Smooth muscle cell (in vitro differentiated cells): ENCODE measurements at regions not wholly inside any gene's neighbourhood (a gene's known extent, or its start where the extent isn't known, plus 50 kb on each side); places are given as distances from the start of the nearest gene placed in this dataset.
"Not testable (repeated sequence)": the region's sequence is repeated elsewhere in the genome, so short reads cannot be mapped to it uniquely, and the experiment has no call there.

Experiments
- DNase-seq: peaks from one replicate; lab custom pipeline; 2025; ENCODE audit not compliant: unreplicated experiment; lab: John Stamatoyannopoulos, UW
- H2AFZ ChIP-seq: fragments of 200-600 bp; sonication (generic); 2 replicates; pipeline ENCODE4 v1.6.0; 2016; ENCODE audit warnings: antibody characterized with exemption, low read depth, mild to moderate bottlenecking
- H3F3A ChIP-seq: fragments of 200-600 bp; sonication (generic); 2 replicates; pipeline ENCODE4 v1.6.0; 2017; ENCODE audit warnings: antibody characterized with exemption, low read depth
- H3K27ac ChIP-seq: fragments of 200-600 bp; sonication (generic); 2 replicates; pipeline ENCODE4 v1.5.1; 2016; ENCODE audit warnings: low read depth, mild to moderate bottlenecking
- H3K27me3 ChIP-seq: fragments of 200-600 bp; sonication (generic); 2 replicates; pipeline ENCODE4 v1.6.1; 2016; ENCODE audit warnings: low read depth, mild to moderate bottlenecking
- H3K36me3 ChIP-seq: fragments of 200-600 bp; sonication (generic); 2 replicates; pipeline ENCODE4 v1.5.1; 2016; ENCODE audit warnings: low read depth
- H3K4me1 ChIP-seq: fragments of 200-600 bp; sonication (generic); 2 replicates; pipeline ENCODE4 v1.5.1; 2016; ENCODE audit warnings: low read depth
- H3K4me2 ChIP-seq: fragments of 200-600 bp; sonication (generic); 2 replicates; pipeline ENCODE4 v1.6.0; 2016; ENCODE audit warnings: mild to moderate bottlenecking
- H3K4me3 ChIP-seq: fragments of 200-600 bp; sonication (generic); 2 replicates; pipeline ENCODE4 v1.5.1; 2016; ENCODE audit warnings: mild to moderate bottlenecking
- H3K79me2 ChIP-seq: fragments of 200-600 bp; sonication (generic); 2 replicates; pipeline ENCODE4 v1.6.0; 2016; ENCODE audit warnings: low read depth, mild to moderate bottlenecking
- H3K9ac ChIP-seq: fragments of 200-600 bp; sonication (generic); 2 replicates; pipeline ENCODE4 v1.6.0; 2016; ENCODE audit warnings: low read depth
- H3K9me3 ChIP-seq: fragments of 200-600 bp; sonication (generic); replicated peaks from 2 replicates; pipeline ENCODE4 v1.5.1; 2016; ENCODE audit warnings: low read depth
- H4K20me1 ChIP-seq: fragments of 200-600 bp; sonication (generic); 2 replicates; pipeline ENCODE4 v1.6.0; 2016; ENCODE audit warnings: low read depth
- CTCF ChIP-seq: fragments of 200-600 bp; sonication (generic); IDR thresholded peaks from 2 replicates; pipeline ENCODE4 v1.5.1; 2017; ENCODE audit warnings: borderline replicate concordance, mild to moderate bottlenecking, antibody characterized with exemption; ENCODE audit not compliant: insufficient read depth, poor library complexity, severe bottlenecking
- WGBS: methylation state at CpG from one replicate; pipeline ENCODE4 v1.1.7; 2016; ENCODE audit warnings: low lambda C conversion rate; 5-methylcytosine and 5-hydroxymethylcytosine counted together

GRCh38 chr1:8152731-8153702, 126.9 kb upstream of the ERRFI1 start:
- H4K20me1 ChIP-seq, result no peaks in the 10 kb centered on the region
- 96% methylated on average over 19 of the region's 19 CpGs for WGBS
- H3K36me3 ChIP-seq, result no peaks in the 10 kb centered on the region
- H3K79me2 ChIP-seq, result no peaks in the 10 kb centered on the region
- H3K4me1 ChIP-seq, result peaks cover 15% of the 10 kb centered on the region
- no peak overlapping the region for H2AFZ ChIP-seq
- H3K9me3 ChIP-seq, result no peaks in the 10 kb centered on the region
- no peaks in the 10 kb centered on the region for H3F3A ChIP-seq
- H3K9ac ChIP-seq, result no peak overlapping the region
- no peaks in the 10 kb centered on the region for H3K27me3 ChIP-seq
- no peak overlapping the region for H3K27ac ChIP-seq
- no peak for DNase-seq
- H3K4me2 ChIP-seq, result no peak overlapping the region
- no peak overlapping the region for H3K4me3 ChIP-seq
- TF ChIP-seq CTCF, result no peak

GRCh38 chr1:8151647-8152046, 125.5 kb upstream of the ERRFI1 start:
- Histone ChIP-seq H3K27ac (no peak overlapping the region), H3K9ac (no peak overlapping the region), H3K27me3 (no peaks in the 10 kb centered on the region), H3K36me3 (no peaks in the 10 kb centered on the region), H3K4me2 (no peak overlapping the region), H3F3A (no peaks in the 10 kb centered on the region), H3K9me3 (no peaks in the 10 kb centered on the region), H3K4me3 (no peak overlapping the region), H3K79me2 (no peaks in the 10 kb centered on the region), H2AFZ (no peak overlapping the region), H4K20me1 (no peaks in the 10 kb centered on the region), H3K4me1 (peaks cover 15% of the 10 kb centered on the region)
- no peak for DNase-seq
- TF ChIP-seq CTCF, result no peak
- 78% methylated on average over 7 of the region's 7 CpGs for WGBS

- H2AFZ ChIP-seq, DNase-seq, H3K9ac ChIP-seq, H3K4me2 ChIP-seq, H3K36me3 ChIP-seq, H3K4me3 ChIP-seq, H3K79me2 ChIP-seq, H3K27me3 ChIP-seq, H3F3A ChIP-seq, H4K20me1 ChIP-seq, H3K4me1 ChIP-seq, H3K9me3 ChIP-seq, H3K27ac ChIP-seq: not testable (repeated sequence)
- WGBS, result 96% methylated on average over 7 of the region's 7 CpGs
Measured at GRCh38 chr1:8149756-8150155, 123.6 kb upstream of the ERRFI1 start.

GRCh38 chr1:8147956-8148355, 121.8 kb upstream of the ERRFI1 start:
- Histone ChIP-seq H3K27me3 (no peaks in the 10 kb centered on the region), H3K4me2 (no peak overlapping the region), H3F3A (no peaks in the 10 kb centered on the region), H3K9ac (no peak overlapping the region), H2AFZ (no peak overlapping the region), H3K4me3 (no peak overlapping the region), H3K9me3 (no peaks in the 10 kb centered on the region), H3K4me1 (no peaks in the 10 kb centered on the region), H3K36me3 (no peaks in the 10 kb centered on the region), H4K20me1 (no peaks in the 10 kb centered on the region), H3K27ac (no peak overlapping the region), H3K79me2 (no peaks in the 10 kb centered on the region)
- WGBS, result 100% methylated on average over 1 of the region's 1 CpG
- TF ChIP-seq CTCF, result no peak
- no peak for DNase-seq
